ENCODE measurements at regions not wholly inside any gene's neighbourhood (a gene's known extent, or its start where the extent isn't known, plus 50 kb on each side); places are given as distances from the start of the nearest gene placed in this dataset.
"Not testable (repeated sequence)": the region's sequence is repeated elsewhere in the genome, so short reads cannot be mapped to it uniquely, and the experiment has no call there.

DNA sequence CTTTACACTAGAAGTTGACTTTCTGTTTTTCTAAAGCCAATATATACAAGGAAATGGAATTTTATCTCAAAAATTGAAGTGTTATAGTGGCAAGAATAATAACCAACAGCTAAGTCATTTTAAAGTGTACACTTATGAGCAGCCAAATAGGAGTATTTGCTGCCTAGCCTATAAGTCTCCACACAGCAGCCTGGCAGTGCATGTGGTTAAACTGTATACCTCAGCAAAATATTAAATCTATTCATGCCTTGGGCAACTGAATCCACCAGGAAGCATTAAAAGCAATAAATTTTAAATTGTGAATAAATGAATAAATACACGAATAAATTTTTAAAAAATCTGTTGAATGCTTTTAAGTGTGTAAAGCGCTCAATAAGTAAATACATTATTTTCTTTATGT, 432.4 kb upstream of the RORB start:
- no peak overlapping the region for H3K4me3 ChIP-seq
- TF ChIP-seq, protein P1, sequence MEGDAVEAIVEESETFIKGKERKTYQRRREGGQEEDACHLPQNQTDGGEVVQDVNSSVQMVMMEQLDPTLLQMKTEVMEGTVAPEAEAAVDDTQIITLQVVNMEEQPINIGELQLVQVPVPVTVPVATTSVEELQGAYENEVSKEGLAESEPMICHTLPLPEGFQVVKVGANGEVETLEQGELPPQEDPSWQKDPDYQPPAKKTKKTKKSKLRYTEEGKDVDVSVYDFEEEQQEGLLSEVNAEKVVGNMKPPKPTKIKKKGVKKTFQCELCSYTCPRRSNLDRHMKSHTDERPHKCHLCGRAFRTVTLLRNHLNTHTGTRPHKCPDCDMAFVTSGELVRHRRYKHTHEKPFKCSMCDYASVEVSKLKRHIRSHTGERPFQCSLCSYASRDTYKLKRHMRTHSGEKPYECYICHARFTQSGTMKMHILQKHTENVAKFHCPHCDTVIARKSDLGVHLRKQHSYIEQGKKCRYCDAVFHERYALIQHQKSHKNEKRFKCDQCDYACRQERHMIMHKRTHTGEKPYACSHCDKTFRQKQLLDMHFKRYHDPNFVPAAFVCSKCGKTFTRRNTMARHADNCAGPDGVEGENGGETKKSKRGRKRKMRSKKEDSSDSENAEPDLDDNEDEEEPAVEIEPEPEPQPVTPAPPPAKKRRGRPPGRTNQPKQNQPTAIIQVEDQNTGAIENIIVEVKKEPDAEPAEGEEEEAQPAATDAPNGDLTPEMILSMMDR (IDR thresholded peaks at IDR 0.05), result no peak
- no peak overlapping the region for H3K27ac ChIP-seq
- no peaks in the 10 kb centered on the region for H3K9me3 ChIP-seq
- intact Hi-C loops (cut with DNase I), result no loop called here
- no peaks in the 10 kb centered on the region for H3K27me3 ChIP-seq
- DNase-seq (no peak), ATAC-seq (no peak)
- H3K4me1 ChIP-seq, result no peaks in the 10 kb centered on the region
- H3K36me3 ChIP-seq, result no peaks in the 10 kb centered on the region

DNA sequence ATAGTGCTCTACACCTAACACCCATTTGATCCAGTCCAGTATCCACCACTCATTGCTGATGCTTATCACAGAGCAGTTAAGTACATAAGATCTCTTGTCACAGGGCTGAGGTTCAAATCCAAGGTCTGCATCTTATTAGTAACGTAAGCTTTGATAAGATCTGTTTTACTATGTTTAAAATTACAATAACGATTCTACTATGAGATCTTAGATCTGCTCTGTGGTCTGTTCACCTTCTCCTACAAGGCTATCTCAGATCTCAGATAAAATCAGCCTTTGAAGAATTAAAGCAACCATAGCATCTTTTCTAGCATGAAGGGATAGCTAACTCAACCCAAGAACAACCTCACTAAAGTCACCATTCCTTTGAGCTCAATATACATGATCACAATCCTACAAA, 431.0 kb upstream of the RORB start:
- DNase-seq, result no peak

DNA sequence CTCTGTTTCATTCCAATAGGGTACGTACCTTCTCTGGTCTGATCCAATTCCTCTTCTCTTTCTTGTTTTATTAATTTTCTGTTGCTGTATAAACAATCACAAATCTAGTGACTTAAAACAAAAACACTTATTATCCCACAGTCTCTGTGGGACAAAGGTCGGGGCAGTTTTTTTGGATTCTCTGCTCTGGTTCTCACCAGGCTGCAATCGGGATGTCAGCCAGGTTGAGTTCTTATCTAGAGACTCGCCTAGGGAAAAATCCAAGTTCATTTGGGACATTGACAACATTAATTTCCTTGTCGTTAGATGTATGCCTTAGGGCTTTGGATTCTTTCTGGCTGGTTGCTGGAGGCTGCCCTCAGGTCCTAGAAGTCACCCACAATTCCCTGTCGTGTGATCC, 430.5 kb upstream of the RORB start:
- Histone ChIP-seq H3K27me3 (no peaks in the 10 kb centered on the region), H3K36me3 (no peaks in the 10 kb centered on the region), H3K4me1 (no peaks in the 10 kb centered on the region), H3K4me3 (no peak overlapping the region), H3K27ac (no peak overlapping the region), H3K9me3 (no peaks in the 10 kb centered on the region)
- intact Hi-C loops (cut with DNase I), result no loop called here
- ATAC-seq (no peak), DNase-seq (no peak)
- TF ChIP-seq, protein P1 (IDR thresholded peaks at IDR 0.05), result no peak

More for the DNA sequence above, 431.0 kb upstream of the RORB start:
- intact Hi-C loops (cut with DNase I), result no loop called here
- Histone ChIP-seq H3K4me1 (no peaks in the 10 kb centered on the region), H3K36me3 (no peaks in the 10 kb centered on the region), H3K9me3 (no peaks in the 10 kb centered on the region), H3K27me3 (no peaks in the 10 kb centered on the region), H3K4me3 (no peak overlapping the region), H3K27ac (no peak overlapping the region)
- TF ChIP-seq, protein P1 (IDR thresholded peaks at IDR 0.05), result no peak
- no peak for ATAC-seq

DNA sequence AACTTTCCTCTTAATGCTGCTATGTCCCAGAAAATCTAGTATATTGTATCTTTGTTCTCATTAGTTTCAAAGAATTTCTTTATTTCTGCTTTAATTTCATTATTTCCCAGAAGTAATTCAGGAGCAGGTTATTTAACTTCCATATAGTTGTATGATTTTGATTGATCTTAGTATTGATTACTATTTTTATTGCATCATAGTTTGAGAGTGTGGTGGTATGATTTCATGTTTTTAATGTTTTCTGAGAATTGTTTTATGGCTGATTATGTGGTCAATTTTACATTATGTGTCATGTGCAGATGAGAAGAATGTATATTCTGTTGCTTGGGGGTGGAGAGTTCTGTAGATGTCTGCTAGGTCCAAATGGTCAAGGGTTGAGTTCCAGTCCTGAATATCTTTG, 425.6 kb upstream of the RORB start:
- TF ChIP-seq, protein P1 (IDR thresholded peaks at IDR 0.05), result no peak
- Histone ChIP-seq H3K4me1 (no peaks in the 10 kb centered on the region), H3K27me3 (no peaks in the 10 kb centered on the region), H3K9me3 (no peaks in the 10 kb centered on the region), H3K36me3 (no peaks in the 10 kb centered on the region), H3K27ac (no peak overlapping the region), H3K4me3 (no peak overlapping the region)
- intact Hi-C loops (cut with DNase I), result no loop called here
- no peak for ATAC-seq
- DNase-seq, result no peak

DNA sequence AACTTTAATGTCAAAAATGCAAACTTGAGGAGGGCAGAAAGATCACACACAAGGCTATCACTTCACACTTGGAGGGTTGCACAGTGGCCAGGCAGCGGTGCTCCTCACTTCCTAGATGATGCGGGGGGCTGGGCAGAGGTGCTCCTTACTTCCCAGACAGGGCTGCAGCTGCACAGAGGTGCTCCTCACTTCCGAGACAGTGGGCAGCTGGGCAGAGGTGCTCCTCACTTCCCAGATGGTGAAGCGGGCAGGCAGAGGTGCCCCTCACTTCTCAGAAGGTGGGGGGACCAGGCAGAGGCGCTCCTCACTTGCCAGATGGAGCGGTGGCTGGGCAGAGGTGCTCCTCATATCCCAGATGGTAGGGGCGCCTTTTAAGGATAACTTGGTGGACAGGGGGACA, 423.2 kb upstream of the RORB start:
- TF ChIP-seq, protein P1 (IDR thresholded peaks at IDR 0.05), result no peak
- H3K27me3 ChIP-seq, result no peaks in the 10 kb centered on the region
- DNase-seq, result peak; percentile 55

DNA sequence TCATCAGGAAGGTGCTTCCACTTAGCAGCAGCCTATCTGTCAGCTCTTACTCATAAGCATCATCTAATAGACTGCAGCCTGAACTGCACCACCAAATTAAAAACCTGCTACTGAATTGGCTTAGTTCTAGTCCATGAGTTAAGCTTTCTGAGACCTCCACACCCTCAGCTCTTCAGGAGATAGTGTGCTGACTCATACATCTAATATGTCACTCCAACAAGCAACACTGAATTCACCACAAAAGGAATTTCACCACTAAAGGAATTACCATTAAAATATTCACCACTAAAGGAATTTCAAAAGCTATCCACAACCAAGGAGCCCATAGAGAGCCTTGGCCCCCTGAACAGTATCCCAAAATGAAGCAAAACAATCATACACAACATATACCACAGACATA, 418.5 kb upstream of the RORB start:
- Histone ChIP-seq H3K27me3 (no peaks in the 10 kb centered on the region), H3K4me3 (no peak overlapping the region), H3K27ac (no peak overlapping the region), H3K9me3 (no peaks in the 10 kb centered on the region), H3K4me1 (no peaks in the 10 kb centered on the region), H3K36me3 (no peaks in the 10 kb centered on the region)
- no peak for ATAC-seq
- TF ChIP-seq, protein P1 (IDR thresholded peaks at IDR 0.05), result no peak
- intact Hi-C loops (cut with DNase I), result no loop called here
- DNase-seq, result no peak

More for the DNA sequence above, 423.2 kb upstream of the RORB start:
- ATAC-seq, result no peak
- no peak overlapping the region for H3K4me3 ChIP-seq
- no peaks in the 10 kb centered on the region for H3K9me3 ChIP-seq
- no peaks in the 10 kb centered on the region for H3K36me3 ChIP-seq
- no peak overlapping the region for H3K27ac ChIP-seq
- no peaks in the 10 kb centered on the region for H3K4me1 ChIP-seq
- intact Hi-C loops (cut with DNase I), result no loop called here

DNA sequence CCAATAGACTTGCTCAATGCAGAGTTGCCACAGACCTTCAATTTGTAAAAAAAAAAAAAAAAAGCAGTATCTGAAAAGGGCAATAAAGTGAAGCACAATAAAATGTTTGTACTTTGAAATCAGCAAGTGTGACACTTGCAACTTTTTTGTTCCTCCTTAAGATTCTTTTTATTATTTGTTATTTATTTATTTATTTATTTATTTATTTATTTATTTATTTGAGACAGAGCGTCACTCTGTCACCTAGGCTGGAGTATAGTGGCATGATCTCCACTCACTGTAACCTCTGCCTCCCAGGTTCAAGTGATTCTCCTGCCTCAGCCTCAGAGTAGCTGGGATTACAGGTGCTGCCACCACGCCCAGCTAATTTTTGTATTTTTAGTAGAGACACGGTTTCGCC, 416.5 kb upstream of the RORB start:
- H3K4me1 ChIP-seq; H3K4me3 ChIP-seq; ATAC-seq; H3K9me3 ChIP-seq; H3K27me3 ChIP-seq; H3K27ac ChIP-seq; H3K36me3 ChIP-seq; DNase-seq; intact Hi-C loops (cut with DNase I): not testable (repeated sequence)
